HG03097 (cell line): ENCODE measurements at regions not wholly inside any gene's neighbourhood (a gene's known extent, or its start where the extent isn't known, plus 50 kb on each side); places are given as distances from the start of the nearest gene placed in this dataset.

Source experiments
- ATAC-seq: cut with Tn5 transposase; IDR thresholded peaks from one replicate; pipeline ENCODE4 v1.9.1; 2021; ENCODE audit not compliant: unreplicated experiment, low FRiP score

DNA sequence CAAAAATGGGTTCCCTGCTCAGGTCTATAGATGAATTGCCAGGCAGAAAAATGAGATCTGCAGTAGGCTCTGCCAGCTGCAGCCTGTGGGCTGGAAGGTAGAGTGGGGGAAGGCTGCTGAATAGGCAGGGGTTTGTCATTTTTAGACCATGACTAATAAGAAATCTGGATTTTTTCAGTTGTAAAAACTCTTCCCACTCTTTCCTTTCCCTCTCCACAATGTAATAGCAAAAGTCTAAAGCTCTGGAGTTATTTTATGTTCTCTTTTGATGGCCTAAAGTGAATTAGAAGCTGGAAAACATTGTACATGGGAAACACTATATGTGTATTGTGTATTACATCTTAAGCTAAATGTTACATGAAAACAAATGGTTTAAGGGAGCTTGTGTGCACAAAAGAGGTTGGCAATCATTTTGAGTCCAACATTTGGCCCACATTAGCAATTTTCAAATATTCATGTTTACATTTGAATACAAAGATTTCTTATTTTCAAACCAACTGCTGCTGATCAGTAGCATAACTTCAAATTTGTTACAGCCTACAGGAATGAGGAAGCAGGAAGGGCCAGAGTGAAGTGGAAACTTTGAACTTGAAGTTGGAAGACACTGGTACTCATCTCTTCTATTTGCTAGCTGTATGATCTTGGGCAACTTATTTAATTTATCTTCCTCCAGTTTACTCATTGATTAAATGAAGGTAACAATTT is 407.1 kb downstream of the SLC4A3 start:
- ATAC-seq = no peak

DNA sequence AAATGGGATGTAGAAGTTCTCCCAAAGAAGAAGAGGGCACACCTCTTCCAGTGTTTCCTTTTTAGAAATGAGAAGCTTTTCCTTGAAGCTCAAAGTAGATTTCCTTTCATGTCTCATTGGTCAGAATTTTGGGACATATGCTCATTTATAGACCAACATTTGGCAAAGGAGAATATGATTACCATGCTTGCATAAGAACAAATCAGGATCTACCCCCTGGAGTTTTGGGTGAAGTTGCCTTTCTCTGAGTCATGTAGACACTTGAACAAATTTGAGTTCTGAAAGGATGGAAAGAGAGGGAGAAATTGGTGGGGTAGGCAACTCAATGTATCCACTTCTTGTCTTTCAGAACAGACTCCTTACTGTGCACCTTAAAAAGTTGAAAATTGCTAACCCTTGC is 409.0 kb downstream of the SLC4A3 start:
- no peak for ATAC-seq

DNA sequence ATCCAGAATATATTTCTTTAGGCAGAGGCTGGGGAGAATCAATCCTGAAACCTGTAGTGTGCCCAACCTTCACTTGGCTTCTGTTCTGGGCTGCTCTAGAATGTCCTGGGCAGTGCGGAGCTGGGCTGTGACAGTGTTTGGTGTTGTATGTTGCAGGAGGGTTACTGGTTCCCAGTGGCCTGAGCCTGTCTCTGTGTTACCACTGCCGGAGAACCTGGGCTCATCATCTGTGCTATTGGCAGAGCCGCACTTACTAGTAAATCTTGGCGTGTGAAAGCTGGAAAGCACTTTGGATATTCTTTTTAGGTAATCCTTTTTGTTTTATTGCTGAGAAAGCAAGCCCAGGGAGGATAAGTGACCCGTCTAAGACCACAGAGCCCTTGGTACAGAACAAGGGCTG is 412.9 kb downstream of the SLC4A3 start:
- ATAC-seq = no peak

DNA sequence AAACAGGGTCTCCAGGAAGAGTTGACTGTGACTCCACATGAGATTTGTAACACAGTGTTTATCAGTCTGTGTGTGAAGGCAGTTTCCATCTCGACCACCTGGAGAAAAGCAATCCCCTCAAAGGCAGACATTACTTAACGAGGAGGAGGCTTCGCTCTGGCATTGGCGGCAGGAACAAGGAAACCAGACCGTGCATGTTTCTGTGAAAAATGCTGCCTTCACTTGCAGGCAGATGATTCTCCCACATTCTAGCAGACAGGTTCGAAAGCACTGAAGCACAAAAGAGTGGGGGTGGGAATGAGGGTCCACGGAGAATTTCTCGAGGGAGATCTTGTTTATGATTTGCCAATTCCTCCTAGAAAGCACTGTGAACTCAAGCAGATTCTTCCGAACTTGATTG is 414.0 kb downstream of the SLC4A3 start:
- no peak for ATAC-seq

DNA sequence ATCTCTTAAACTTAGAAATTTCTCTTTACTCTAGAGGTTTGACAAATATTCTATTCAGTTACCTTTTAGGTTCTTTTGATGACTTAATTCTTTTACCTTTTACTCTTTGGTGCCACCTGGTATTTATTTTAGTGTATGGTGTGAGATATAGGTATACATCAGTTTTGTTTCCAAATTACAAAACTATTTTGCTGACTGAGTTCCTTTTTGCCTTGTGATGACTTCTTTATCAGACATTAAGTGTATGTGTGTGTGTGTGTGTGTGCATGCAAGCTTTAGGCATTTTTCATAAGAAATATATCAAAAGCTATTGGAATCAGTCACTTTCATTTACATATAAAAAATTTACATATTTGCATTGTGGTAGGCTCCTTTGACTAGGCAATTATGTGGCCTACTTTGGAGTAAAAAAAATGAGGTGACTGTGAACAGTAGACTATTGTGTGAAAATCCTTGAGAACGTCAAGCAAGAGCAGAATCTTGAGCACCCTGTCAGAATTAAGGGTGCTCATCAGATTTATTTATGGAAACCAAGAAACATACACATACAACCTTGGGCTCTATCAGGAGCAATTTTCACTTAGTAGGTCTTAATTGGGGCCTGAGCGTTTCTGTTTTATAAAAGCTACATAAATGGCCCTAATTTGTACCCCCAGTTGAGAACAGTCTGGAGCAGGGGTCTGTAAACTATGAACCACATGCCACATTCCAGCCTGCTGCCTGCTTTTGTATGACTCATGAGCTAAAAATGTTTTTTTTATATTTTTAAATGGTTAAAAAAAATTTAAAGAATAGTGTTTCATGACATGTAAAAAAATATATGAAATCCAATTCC is 415.9 kb downstream of the SLC4A3 start:
- no peak for ATAC-seq

DNA sequence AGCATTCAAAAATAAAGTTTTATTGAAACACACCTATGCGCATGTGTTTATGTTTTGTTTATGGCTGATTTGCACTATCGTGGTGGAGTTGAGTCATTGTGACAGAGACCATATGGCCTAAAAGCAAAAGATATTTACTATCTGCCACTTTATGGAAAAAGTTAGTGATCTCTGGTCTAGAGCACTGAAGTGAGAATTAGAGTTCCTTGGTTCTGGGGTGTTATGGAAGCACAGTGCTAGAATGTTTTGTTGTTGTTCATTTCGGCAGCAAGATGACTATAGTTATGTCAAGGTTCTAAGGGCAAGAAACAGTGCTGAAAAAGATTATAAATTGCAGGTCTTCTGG is 416.5 kb downstream of the SLC4A3 start:
- ATAC-seq = no peak

DNA sequence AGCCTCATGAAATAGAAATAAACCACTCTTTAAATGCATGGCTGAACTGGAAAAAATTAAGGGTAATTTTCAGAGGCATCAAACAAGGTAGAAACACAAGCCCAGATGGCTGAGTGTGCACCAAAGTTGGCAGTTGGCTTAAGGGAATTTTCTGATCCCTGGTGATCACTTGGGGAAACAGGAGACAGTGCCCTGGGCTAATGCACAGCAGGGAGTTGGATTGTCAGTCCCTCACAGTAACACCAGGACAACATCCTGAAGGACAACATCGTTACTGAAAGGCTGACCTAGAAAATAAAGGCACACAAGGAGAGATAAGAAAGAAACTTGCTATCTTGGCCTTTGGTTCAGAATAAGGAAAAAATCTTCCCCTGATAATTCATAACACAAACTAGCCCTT is 417.0 kb downstream of the SLC4A3 start:
- ATAC-seq = no peak

DNA sequence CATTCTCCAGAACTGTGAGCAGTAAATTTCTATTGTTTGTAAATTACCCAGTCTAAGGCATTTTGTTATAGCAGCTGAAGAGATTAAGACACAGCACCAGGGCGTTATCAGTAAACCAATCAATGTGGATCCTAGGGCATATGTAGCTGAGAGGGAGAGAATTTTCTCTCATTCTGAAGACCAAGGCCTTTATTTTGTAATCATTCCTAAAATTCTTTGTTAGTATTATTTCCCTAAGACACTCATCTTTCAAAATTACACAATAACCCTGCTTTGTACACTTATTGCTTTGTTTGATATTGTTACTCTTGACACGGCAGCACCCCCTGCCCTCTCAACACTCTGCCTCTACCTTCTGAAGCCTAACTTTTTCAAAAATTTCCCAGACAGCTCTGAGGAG is 419.1 kb downstream of the SLC4A3 start:
- ATAC-seq = no peak

DNA sequence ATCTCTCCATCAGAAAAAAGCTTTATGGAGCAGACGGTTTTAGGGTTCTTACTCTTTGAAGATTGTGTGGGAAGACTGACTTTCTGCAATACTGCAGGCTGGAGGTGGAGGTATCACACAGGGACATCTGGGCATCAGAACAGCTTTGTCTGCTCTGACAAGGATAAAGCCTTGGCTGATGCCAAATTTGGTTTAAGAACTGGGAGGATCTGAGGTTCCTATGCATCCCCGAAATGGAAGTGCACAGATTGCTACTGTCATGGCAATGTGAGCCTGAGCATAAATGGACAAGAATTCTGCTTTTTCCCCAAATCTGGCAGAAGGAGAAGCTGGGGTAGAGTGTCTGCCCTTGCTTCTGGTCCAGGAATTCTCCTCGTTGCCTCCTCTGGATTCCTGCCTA is 424.3 kb downstream of the SLC4A3 start:
- no peak for ATAC-seq

DNA sequence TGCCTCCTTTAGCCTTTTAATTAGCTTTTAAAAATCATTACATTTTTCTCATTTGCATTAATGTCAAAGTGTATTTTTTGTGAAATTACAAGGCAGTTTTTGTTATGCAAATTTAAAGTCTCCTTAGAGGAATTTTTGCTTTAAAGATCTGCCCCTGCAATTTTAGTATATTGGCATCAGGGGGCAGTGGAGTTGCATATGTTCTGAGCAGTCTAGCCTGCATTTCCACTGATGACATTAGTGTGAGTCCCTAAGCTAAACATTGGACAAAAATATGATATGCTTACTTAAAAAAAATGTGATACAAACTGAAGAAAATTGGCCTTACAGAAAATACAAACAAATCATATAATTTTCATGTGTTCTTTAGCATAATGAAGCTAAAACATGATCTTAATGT is 426.5 kb downstream of the SLC4A3 start:
- no peak for ATAC-seq

DNA sequence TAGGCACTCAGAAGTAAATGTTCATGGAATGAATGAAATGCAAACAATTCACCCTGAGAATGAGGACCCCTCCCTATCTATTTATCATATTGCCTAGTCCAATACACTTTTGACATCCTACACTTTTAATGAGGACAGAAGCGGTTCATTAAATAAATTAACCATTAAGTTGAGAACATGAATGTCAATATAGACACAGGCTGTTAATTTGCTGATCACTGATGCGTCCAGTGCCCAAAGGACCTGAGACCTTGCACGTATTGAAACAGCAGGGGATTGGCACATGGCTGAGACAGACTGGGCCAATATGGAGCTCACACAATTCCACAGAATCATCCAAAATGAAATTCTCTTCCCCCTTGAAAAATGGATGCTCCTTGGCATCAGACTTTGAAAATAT is 430.0 kb downstream of the SLC4A3 start:
- no peak for ATAC-seq

DNA sequence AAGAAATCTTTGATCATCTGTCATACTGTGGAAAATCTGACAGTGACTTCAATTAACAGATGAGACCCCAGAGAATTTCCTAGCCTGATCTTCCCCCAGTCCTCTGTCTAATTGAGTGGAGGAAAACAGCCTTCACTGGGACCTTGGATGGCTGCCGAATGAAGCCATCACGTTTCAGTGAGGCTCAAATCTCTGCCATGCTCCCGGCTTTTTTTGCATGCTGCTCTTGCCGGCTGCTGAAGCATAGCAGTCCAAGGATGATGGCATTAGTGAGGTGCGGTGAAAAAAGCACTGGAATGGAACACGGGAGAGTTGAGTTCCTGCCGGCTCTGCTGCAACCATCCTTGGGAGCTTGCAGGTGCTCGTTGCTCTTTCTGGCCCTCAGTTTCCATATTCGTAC is 430.5 kb downstream of the SLC4A3 start:
- no peak for ATAC-seq

DNA sequence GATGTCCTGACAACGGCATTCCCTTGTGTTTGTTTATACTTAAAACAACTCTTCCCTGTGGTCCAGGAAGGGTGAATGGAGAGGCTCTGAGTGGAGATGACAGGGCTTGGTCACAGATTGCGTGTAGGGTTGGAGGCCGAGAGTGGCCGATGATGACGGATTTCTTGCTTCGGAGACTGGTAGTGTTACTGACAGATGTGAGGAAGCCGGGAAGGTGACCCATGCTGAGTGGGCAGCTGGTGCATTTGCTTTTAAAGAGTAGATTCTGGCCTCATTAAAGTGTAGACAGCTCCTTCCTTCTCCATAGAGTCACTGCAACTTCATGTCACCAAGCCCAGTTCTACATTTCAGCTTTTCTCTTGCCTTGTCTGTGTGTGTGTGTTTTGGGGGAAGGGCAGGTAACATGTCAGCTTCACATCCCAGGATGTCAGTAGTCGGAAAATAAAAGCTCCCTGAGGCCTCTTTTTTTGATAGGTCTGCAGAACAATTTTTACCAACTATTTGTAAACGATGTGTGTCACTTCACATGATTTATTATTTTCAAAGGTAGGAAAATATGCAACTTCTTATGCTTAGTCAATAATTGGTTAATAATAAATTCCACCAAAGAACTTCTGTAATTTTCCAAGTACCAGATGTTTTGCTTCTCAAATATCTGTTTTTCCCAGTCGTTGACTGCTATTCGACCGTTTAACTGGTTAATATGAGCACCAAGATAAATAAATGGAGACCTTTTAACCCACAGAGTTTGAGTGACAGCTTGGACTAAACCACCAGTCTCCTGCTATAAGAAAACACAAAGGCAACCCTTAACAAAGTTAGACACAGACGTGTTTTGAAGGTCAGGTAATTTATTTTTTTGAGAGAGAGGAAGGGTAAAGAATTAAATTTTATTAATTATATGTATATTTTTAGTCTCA is 436.9 kb downstream of the SLC4A3 start:
- ATAC-seq = no peak

DNA sequence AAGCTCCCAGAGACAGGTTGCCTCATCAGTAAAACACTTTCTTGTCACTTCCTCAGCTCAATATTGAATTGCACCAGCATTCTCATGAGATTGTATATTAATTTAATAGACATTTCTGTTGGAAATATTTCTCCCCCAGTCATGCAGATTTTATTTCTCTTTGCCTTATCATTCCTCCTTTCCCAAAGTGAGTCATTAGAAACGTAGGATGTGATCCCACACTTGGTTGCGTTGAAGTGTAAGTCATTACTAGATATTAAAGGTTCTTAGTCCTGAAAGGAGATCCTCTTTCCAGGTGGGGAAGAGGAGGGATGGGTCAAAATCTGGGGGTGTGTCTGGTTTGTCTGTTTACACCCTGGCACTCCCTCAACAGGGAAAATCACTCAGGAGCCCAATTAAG is 438.2 kb downstream of the SLC4A3 start:
- ATAC-seq = no peak

DNA sequence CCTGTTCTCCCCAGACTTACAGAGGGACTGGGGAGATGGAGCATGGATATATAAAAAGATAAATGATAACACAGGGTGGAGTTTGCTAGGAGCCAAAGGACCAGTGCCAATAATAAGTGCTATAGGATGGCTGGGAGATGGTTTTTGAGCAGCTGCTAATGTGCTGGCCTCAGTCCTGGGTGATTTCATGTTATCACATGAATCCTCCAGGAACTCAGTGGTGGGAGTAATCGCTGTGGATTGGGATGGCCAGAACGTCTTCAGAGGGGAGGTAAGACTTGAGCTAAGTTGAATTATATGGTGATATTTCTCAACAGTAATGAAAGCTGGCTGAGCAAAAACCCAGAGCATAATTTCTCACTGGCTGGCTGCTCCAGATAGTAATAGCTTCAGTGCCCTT is 441.4 kb downstream of the SLC4A3 start:
- no peak for ATAC-seq

DNA sequence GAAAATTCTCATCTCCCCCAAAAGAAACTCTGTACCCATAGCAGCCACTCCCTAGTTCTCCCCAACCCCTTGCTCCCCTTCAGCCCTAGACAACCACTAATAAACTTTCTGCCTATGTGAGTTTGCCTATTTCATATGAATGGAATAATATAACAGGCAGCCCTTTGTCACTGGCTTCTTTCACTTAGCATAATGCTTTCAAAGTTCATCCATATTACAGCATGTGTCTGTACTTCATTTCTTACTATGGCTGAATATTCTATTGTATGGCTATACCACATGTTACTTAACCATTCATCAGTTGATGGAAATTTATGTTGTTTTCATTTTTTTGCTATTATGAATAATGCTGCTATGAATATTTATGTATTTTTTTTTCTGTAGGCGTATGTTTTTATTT is 442.9 kb downstream of the SLC4A3 start:
- no peak for ATAC-seq

DNA sequence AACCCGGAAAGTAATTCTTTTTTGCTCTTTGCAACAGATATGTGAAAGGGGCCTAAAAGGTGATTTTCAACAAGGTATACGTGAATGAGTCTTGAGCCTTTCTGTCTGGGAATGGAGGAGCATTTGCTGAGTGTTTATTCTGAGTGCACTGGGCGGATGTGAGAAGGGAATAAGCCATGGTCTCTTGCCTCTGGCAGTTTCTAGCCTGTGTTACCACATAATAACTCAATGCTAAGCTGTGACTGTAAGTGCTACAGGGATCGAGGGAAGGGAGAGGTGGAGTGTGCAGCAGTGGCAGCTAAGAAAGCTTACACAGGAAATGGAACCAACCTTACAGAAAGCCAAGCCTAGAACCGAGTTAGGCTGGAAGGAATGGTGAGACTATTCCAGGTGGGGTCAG is 444.3 kb downstream of the SLC4A3 start:
- no peak for ATAC-seq

DNA sequence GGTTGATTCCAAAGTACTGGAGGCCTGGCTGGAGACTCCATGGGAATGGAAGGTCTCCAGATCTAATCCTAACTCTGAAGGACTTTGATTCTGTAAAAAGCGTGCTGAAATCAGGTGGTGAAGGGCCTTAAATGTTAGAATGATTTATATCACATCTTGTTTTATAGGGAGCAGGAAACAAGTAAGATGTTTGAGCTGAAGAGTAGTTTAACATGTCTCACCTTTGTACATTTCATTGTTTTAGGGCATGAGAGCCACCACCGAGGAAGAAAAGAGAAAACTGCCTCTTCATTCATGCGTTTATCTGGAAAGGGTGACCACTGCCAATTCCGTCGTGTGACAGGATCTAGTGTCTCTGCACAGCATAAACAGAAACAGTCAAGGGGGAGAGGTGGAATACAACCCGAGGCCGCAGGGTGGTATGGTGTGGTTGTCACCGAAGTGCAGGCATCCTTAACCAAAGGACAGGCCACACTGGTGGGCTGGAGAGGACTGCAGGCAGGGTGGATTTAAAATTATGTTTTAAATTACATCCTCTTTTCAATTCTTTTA is 445.3 kb downstream of the SLC4A3 start:
- no peak for ATAC-seq

DNA sequence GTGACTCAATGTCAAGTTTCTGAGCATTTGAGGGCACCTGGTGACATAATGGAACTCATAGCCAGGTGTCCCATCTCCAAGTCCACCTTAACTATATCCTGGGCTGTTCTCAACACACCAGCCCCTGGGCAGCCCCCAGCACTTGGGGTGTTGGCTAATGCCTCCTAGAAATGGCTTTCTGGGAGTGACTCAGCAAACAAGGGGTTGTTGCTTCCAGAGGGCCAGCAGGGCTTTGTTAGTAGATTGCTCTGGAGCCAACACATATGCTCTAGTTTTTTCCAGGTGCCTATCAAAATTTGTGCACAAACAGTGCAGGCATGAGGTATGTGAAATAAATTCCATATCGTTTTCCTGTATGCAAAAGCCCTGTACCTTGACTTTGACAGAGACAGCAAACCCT is 448.4 kb downstream of the SLC4A3 start:
- no peak for ATAC-seq

DNA sequence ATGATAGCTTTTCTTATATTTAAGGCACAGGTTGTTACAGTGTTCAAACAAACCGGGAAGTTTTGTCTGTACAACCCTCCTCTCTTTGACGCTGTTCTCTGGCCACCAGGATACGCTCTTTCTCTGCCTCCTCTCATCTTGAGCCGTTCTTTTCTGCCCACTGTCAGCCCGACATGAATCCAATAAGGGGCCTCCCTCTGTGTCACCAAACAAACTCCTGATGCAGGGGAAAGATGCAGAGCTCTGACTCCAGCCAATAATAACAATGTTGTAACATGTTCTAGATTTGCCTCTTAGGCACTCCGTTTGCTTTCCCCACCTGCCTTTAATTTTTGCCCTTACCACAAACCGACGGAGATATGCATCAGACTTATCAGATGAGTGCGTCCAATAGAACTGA is 449.3 kb downstream of the SLC4A3 start:
- ATAC-seq = no peak

DNA sequence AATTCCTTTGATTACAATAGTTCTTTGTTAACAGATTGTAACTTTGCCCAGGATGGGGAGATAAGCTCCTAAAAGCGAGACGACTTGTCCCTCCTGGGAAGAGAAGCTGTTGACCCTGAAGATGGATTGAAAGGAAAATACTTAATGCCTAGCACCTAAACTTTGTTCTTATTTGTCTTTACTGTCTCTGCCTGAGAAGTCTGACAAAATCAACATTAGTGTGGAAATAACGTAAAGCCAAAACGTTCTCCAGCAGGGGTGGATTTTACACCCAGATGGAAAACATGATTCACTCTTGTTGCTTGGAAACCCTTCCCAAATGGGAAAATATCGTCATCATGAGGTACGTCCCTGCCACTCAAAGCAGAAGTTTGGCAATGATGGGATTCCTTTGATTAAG is 450.1 kb downstream of the SLC4A3 start:
- ATAC-seq = no peak
